ENCODE measurements at regions not wholly inside any gene's neighbourhood (a gene's known extent, or its start where the extent isn't known, plus 50 kb on each side); places are given as distances from the start of the nearest gene placed in this dataset.

GRCh38 chr2:221229099-221229498 lies 343.0 kb downstream of the EPHA4 start:
- no peak for TF ChIP-seq CTCF (IDR thresholded peaks at IDR 0.05; ENCODE audit: borderline replicate concordance, insufficient read depth, low read depth, low read length)
- H3K4me3 ChIP-seq (ENCODE audit: low read depth, low read length), result no peak overlapping the region

GRCh38 chr2:221231511-221231910 lies 340.6 kb downstream of the EPHA4 start:
- no peak for TF ChIP-seq CTCF (IDR thresholded peaks at IDR 0.05; ENCODE audit: borderline replicate concordance, insufficient read depth, low read depth, low read length)

GRCh38 chr2:221235941-221236340 lies 336.2 kb downstream of the EPHA4 start:
- no peak for TF ChIP-seq CTCF (IDR thresholded peaks at IDR 0.05; ENCODE audit: borderline replicate concordance, insufficient read depth, low read depth, low read length)
- no peak overlapping the region for H3K4me3 ChIP-seq (ENCODE audit: low read depth, low read length)

More at GRCh38 chr2:221231511-221231910, 340.6 kb downstream of the EPHA4 start:
- no peak overlapping the region for H3K4me3 ChIP-seq (ENCODE audit: low read depth, low read length)

- no peak for TF ChIP-seq CTCF (IDR thresholded peaks at IDR 0.05; ENCODE audit: borderline replicate concordance, insufficient read depth, low read depth, low read length)
- H3K4me3 ChIP-seq (ENCODE audit: low read depth, low read length), result no peak overlapping the region
Observed at GRCh38 chr2:221241072-221241471, 331.0 kb downstream of the EPHA4 start.

GRCh38 chr2:221243771-221244170 lies 328.3 kb downstream of the EPHA4 start:
- no peak for TF ChIP-seq CTCF (IDR thresholded peaks at IDR 0.05; ENCODE audit: borderline replicate concordance, insufficient read depth, low read depth, low read length)
- no peak overlapping the region for H3K4me3 ChIP-seq (ENCODE audit: low read depth, low read length)

GRCh38 chr2:221245045-221245444 lies 327.1 kb downstream of the EPHA4 start:
- no peak for TF ChIP-seq CTCF (IDR thresholded peaks at IDR 0.05; ENCODE audit: borderline replicate concordance, insufficient read depth, low read depth, low read length)
- H3K4me3 ChIP-seq (ENCODE audit: low read depth, low read length), result no peak overlapping the region

- H3K4me3 ChIP-seq (ENCODE audit: low read depth, low read length), result no peak overlapping the region
- no peak for TF ChIP-seq CTCF (IDR thresholded peaks at IDR 0.05; ENCODE audit: borderline replicate concordance, insufficient read depth, low read depth, low read length)
Observed at GRCh38 chr2:221245772-221246171, 326.3 kb downstream of the EPHA4 start.

Measured in GM12875 (cell line).